ENCODE measurements at regions not wholly inside any gene's neighbourhood (a gene's known extent, or its start where the extent isn't known, plus 50 kb on each side); places are given as distances from the start of the nearest gene placed in this dataset.
"Not testable (repeated sequence)": the region's sequence is repeated elsewhere in the genome, so short reads cannot be mapped to it uniquely, and the experiment has no call there.

GRCh38 chr5:71771191-71771590 is 52.1 kb downstream of the CARTPT start:
- no peaks in the 10 kb centered on the region for H3K27me3 ChIP-seq (ENCODE audit: control insufficient read depth, insufficient read depth, low read length)
- H3K4me1 ChIP-seq (ENCODE audit: control insufficient read depth, insufficient read depth, low read length): no peaks in the 10 kb centered on the region
- no peaks in the 10 kb centered on the region for H3K36me3 ChIP-seq (ENCODE audit: control insufficient read depth, insufficient read depth, low read length)
- H3K4me3 ChIP-seq (ENCODE audit: low read length): no peak overlapping the region
- H3K9me3 ChIP-seq (ENCODE audit: control insufficient read depth, low read length): no peaks in the 10 kb centered on the region
- no peak overlapping the region for H3K9ac ChIP-seq (ENCODE audit: low read length)

- H3K9me3 ChIP-seq (ENCODE audit: control insufficient read depth, low read length): no peaks in the 10 kb centered on the region
- no peak overlapping the region for H3K4me3 ChIP-seq (ENCODE audit: low read length)
- peaks cover 3% of the 10 kb centered on the region for H3K27me3 ChIP-seq (ENCODE audit: control insufficient read depth, insufficient read depth, low read length)
- H3K4me1 ChIP-seq (ENCODE audit: control insufficient read depth, insufficient read depth, low read length): peaks cover 8% of the 10 kb centered on the region
- H3K36me3 ChIP-seq (ENCODE audit: control insufficient read depth, insufficient read depth, low read length): no peaks in the 10 kb centered on the region
- H3K9ac ChIP-seq (ENCODE audit: low read length): no peak overlapping the region
Measured at GRCh38 chr5:71778678-71779276, 59.7 kb downstream of the CARTPT start.

- Histone ChIP-seq H3K4me3 (ENCODE audit: low read length) (no peak overlapping the region), H3K4me1 (ENCODE audit: control insufficient read depth, insufficient read depth, low read length) (peaks cover 8% of the 10 kb centered on the region), H3K9ac (ENCODE audit: low read length) (no peak overlapping the region), H3K9me3 (ENCODE audit: control insufficient read depth, low read length) (no peaks in the 10 kb centered on the region), H3K27me3 (ENCODE audit: control insufficient read depth, insufficient read depth, low read length) (peaks cover 3% of the 10 kb centered on the region), H3K36me3 (ENCODE audit: control insufficient read depth, insufficient read depth, low read length) (no peaks in the 10 kb centered on the region)
Measured at GRCh38 chr5:71780597-71780996, 61.5 kb downstream of the CARTPT start.

GRCh38 chr5:71782393-71782770 is 63.3 kb downstream of the CARTPT start:
- Histone ChIP-seq H3K9me3 (ENCODE audit: control insufficient read depth, low read length) (no peaks in the 10 kb centered on the region), H3K27me3 (ENCODE audit: control insufficient read depth, insufficient read depth, low read length) (peaks cover 3% of the 10 kb centered on the region), H3K36me3 (ENCODE audit: control insufficient read depth, insufficient read depth, low read length) (no peaks in the 10 kb centered on the region), H3K4me3 (ENCODE audit: low read length) (peak overlapping the region; percentile 38), H3K4me1 (ENCODE audit: control insufficient read depth, insufficient read depth, low read length) (peaks cover 8% of the 10 kb centered on the region), H3K9ac (ENCODE audit: low read length) (peak overlapping the region; percentile 65)

GRCh38 chr5:71782771-71783770 is 64.0 kb downstream of the CARTPT start:
- peak overlapping the region; percentile 38 for H3K4me3 ChIP-seq (ENCODE audit: low read length)
- peaks cover 8% of the 10 kb centered on the region for H3K4me1 ChIP-seq (ENCODE audit: control insufficient read depth, insufficient read depth, low read length)
- H3K9ac ChIP-seq (ENCODE audit: low read length): peak overlapping the region; percentile 65
- H3K9me3 ChIP-seq (ENCODE audit: control insufficient read depth, low read length): no peaks in the 10 kb centered on the region
- H3K27me3 ChIP-seq (ENCODE audit: control insufficient read depth, insufficient read depth, low read length): no peaks in the 10 kb centered on the region
- no peaks in the 10 kb centered on the region for H3K36me3 ChIP-seq (ENCODE audit: control insufficient read depth, insufficient read depth, low read length)

GRCh38 chr5:71783891-71784290 is 64.8 kb downstream of the CARTPT start:
- Histone ChIP-seq H3K9me3 (ENCODE audit: control insufficient read depth, low read length) (no peaks in the 10 kb centered on the region), H3K27me3 (ENCODE audit: control insufficient read depth, insufficient read depth, low read length) (no peaks in the 10 kb centered on the region), H3K4me1 (ENCODE audit: control insufficient read depth, insufficient read depth, low read length) (peaks cover 8% of the 10 kb centered on the region), H3K9ac (ENCODE audit: low read length) (no peak overlapping the region), H3K4me3 (ENCODE audit: low read length) (no peak overlapping the region), H3K36me3 (ENCODE audit: control insufficient read depth, insufficient read depth, low read length) (no peaks in the 10 kb centered on the region)

GRCh38 chr5:71786337-71787055 is 67.4 kb downstream of the CARTPT start:
- Histone ChIP-seq H3K36me3 (ENCODE audit: control insufficient read depth, insufficient read depth, low read length) (no peaks in the 10 kb centered on the region), H3K9me3 (ENCODE audit: control insufficient read depth, low read length) (no peaks in the 10 kb centered on the region), H3K4me3 (ENCODE audit: low read length) (no peak overlapping the region), H3K4me1 (ENCODE audit: control insufficient read depth, insufficient read depth, low read length) (peaks cover 19% of the 10 kb centered on the region), H3K9ac (ENCODE audit: low read length) (no peak overlapping the region), H3K27me3 (ENCODE audit: control insufficient read depth, insufficient read depth, low read length) (no peaks in the 10 kb centered on the region)

GRCh38 chr5:71788794-71789193 is 69.7 kb downstream of the CARTPT start:
- Histone ChIP-seq H3K4me3 (ENCODE audit: low read length) (no peak overlapping the region), H3K4me1 (ENCODE audit: control insufficient read depth, insufficient read depth, low read length) (peaks cover 11% of the 10 kb centered on the region), H3K9me3 (ENCODE audit: control insufficient read depth, low read length) (no peaks in the 10 kb centered on the region), H3K27me3 (ENCODE audit: control insufficient read depth, insufficient read depth, low read length) (no peaks in the 10 kb centered on the region), H3K36me3 (ENCODE audit: control insufficient read depth, insufficient read depth, low read length) (no peaks in the 10 kb centered on the region), H3K9ac (ENCODE audit: low read length) (no peak overlapping the region)

GRCh38 chr5:71789746-71790145 is 70.7 kb downstream of the CARTPT start:
- Histone ChIP-seq H3K27me3 (ENCODE audit: control insufficient read depth, insufficient read depth, low read length) (no peaks in the 10 kb centered on the region), H3K4me1 (ENCODE audit: control insufficient read depth, insufficient read depth, low read length) (peaks cover 11% of the 10 kb centered on the region), H3K9me3 (ENCODE audit: control insufficient read depth, low read length) (no peaks in the 10 kb centered on the region), H3K36me3 (ENCODE audit: control insufficient read depth, insufficient read depth, low read length) (no peaks in the 10 kb centered on the region), H3K4me3 (ENCODE audit: low read length) (no peak overlapping the region), H3K9ac (ENCODE audit: low read length) (no peak overlapping the region)

- H3K36me3 ChIP-seq (ENCODE audit: control insufficient read depth, insufficient read depth, low read length): no peaks in the 10 kb centered on the region
- no peak overlapping the region for H3K4me3 ChIP-seq (ENCODE audit: low read length)
- peaks cover 11% of the 10 kb centered on the region for H3K4me1 ChIP-seq (ENCODE audit: control insufficient read depth, insufficient read depth, low read length)
- H3K9ac ChIP-seq (ENCODE audit: low read length): no peak overlapping the region
- H3K9me3 ChIP-seq (ENCODE audit: control insufficient read depth, low read length): no peaks in the 10 kb centered on the region
- H3K27me3 ChIP-seq (ENCODE audit: control insufficient read depth, insufficient read depth, low read length): no peaks in the 10 kb centered on the region
Measured at GRCh38 chr5:71790433-71790832, 71.4 kb downstream of the CARTPT start.

- H3K36me3 ChIP-seq (ENCODE audit: control insufficient read depth, insufficient read depth, low read length); H3K27me3 ChIP-seq (ENCODE audit: control insufficient read depth, insufficient read depth, low read length); H3K9ac ChIP-seq (ENCODE audit: low read length); H3K9me3 ChIP-seq (ENCODE audit: control insufficient read depth, low read length); H3K4me3 ChIP-seq (ENCODE audit: low read length): not testable (repeated sequence)
- peaks cover 11% of the 10 kb centered on the region for H3K4me1 ChIP-seq (ENCODE audit: control insufficient read depth, insufficient read depth, low read length)
Measured at GRCh38 chr5:71792041-71792440, 73.0 kb downstream of the CARTPT start.

Data from mucosa of stomach (tissue), 1 donor.